K562 (cell line): ENCODE measurements at regions not wholly inside any gene's neighbourhood (a gene's known extent, or its start where the extent isn't known, plus 50 kb on each side); places are given as distances from the start of the nearest gene placed in this dataset.

Source experiments
- ATAC-seq: fragments of 200-7000 bp; cut with Tn5 transposase; 3 replicates; pipeline ENCODE4 v1.9.1; 2020; ENCODE audit warnings: moderate library complexity
- BruUV-seq: library from RNA; stranded (reverse); fragments of 400-500 nt; replicated peaks from 2 replicates; lab custom pipeline; 2021; lab: Mats Ljungman, UMichigan
- CTCF ChIA-PET: fragments of 300-600 bp; formaldehyde crosslinking; extraction: SDS; loops from one replicate; lab custom pipeline; 2021; ENCODE audit warnings: low intra/inter-chr PET ratio; lab: Yijun Ruan, JAX
- POLR2A ChIA-PET: fragments of 300-600, 350-650 bp; sonication (Branson Sonifier 250); formaldehyde crosslinking; extraction: SDS; loops from one replicate; lab custom pipeline; 2021; ENCODE audit warnings: antibody characterized with exemption, inconsistent platforms; lab: Yijun Ruan, JAX
- DNase-seq, 4 experiments: peaks; one replicate each; pipeline versions ENCODE4 v3.0.0 to v3.0.0-alpha.2; 2011 to 2018; ENCODE audit warnings: low spot score in 3 of 4, mixed read lengths in 3 of 4; ENCODE audit errors: extremely low read depth in 1 of 4
- FAIRE-seq: peaks from 2 replicates; lab custom pipeline; 2011; peaks lifted over from hg19 to GRCh38; lab: Jason Lieb, UNC
- H2AFZ ChIP-seq: 2 replicates; pipeline ENCODE4 v1.6.0; 2011; ENCODE audit warnings: low read depth, low read length, control low read depth, inconsistent platforms
- H3K27ac ChIP-seq: fragments of 200-600 bp; 3 replicates; pipeline ENCODE4 v1.8.0; 2011; ENCODE audit warnings: low read depth, mild to moderate bottlenecking, control low read depth, inconsistent platforms, low read length, moderate library complexity, mixed read lengths; ENCODE audit errors: extremely low read depth
- H3K27me3 ChIP-seq, 2 experiments: fragments of 300-600 bp in 1 of 2; 2 replicates in 1 of 2; 3 replicates in 1 of 2; pipeline versions ENCODE4 v1.6.0 to v1.8.0; 2011; ENCODE audit warnings: inconsistent platforms in 2 of 2, low read length in 2 of 2, mild to moderate bottlenecking in 1 of 2, mixed read lengths in 1 of 2, moderate library complexity in 1 of 2; ENCODE audit not compliant: control insufficient read depth in 2 of 2, insufficient read depth in 2 of 2
- H3K36me3 ChIP-seq: fragments of 300-600 bp; 3 replicates; pipeline ENCODE4 v1.8.0; 2011; ENCODE audit warnings: mild to moderate bottlenecking, low read length, inconsistent platforms; ENCODE audit not compliant: control insufficient read depth, insufficient read depth
- H3K4me1 ChIP-seq, 2 experiments: fragments of 200-600 bp in 1 of 2; replicated peaks in 1 of 2; 2 replicates in 1 of 2; 3 replicates in 1 of 2; pipeline versions ENCODE4 v1.5.1 to v1.8.0; 2011; ENCODE audit warnings: inconsistent platforms in 2 of 2, low read length in 2 of 2, mild to moderate bottlenecking in 1 of 2, mixed read lengths in 1 of 2, moderate library complexity in 1 of 2; ENCODE audit not compliant: control insufficient read depth in 2 of 2, insufficient read depth in 2 of 2
- H3K4me2 ChIP-seq: 2 replicates; pipeline ENCODE4 v1.6.1; 2011; ENCODE audit warnings: low read length, control low read depth, inconsistent platforms, mixed read lengths; ENCODE audit not compliant: insufficient read depth
- H3K4me3 ChIP-seq: fragments of 200-600 bp; sonication (generic), shearing (Covaris generic); 2 replicates; pipeline ENCODE4 v1.5.1; 2016; ENCODE audit warnings: control low read depth, inconsistent platforms
- H3K79me2 ChIP-seq: fragments of 200-600 bp; 3 replicates; pipeline ENCODE4 v1.8.0; 2011; ENCODE audit warnings: low read length, inconsistent platforms; ENCODE audit not compliant: control insufficient read depth, insufficient read depth
- H3K9ac ChIP-seq, 2 experiments: 2 replicates each; pipeline versions ENCODE4 v1.6.0 to v1.6.1; 2011; ENCODE audit warnings: low read depth in 2 of 2, low read length in 2 of 2, control low read depth in 1 of 2, inconsistent platforms in 1 of 2, mild to moderate bottlenecking in 1 of 2, mixed read lengths in 1 of 2; ENCODE audit not compliant: insufficient read depth in 1 of 2
- H3K9me1 ChIP-seq: one replicate; pipeline ENCODE4 v1.6.0; 2011; ENCODE audit warnings: inconsistent platforms, mild to moderate bottlenecking, low read length, moderate library complexity; ENCODE audit not compliant: control insufficient read depth, insufficient read depth
- H3K9me3 ChIP-seq: replicated peaks from 2 replicates; pipeline ENCODE4 v1.5.1; 2011; ENCODE audit warnings: low read depth, low read length, inconsistent platforms; ENCODE audit not compliant: control insufficient read depth, insufficient read depth
- H4K20me1 ChIP-seq: replicated peaks from 2 replicates; pipeline ENCODE4 v1.6.1; 2011; ENCODE audit warnings: low read length, inconsistent platforms, mixed read lengths; ENCODE audit not compliant: control insufficient read depth, insufficient read depth
- BMI1 ChIP-seq: fragments of 150-350 bp; IDR thresholded peaks from 2 replicates; pipeline ENCODE4 v1.6.1; 2014; ENCODE audit warnings: low read length
- CAMTA2 ChIP-seq: fragments of 250-450 bp; sonication (Bioruptor Pico); conservative IDR thresholded peaks from 2 replicates; pipeline ENCODE4 v1.5.1; 2022
- HMG20B ChIP-seq: fragments of 250-450 bp; sonication (Bioruptor Pico); IDR thresholded peaks from 2 replicates; pipeline ENCODE4 v1.5.0; 2021; ENCODE audit warnings: mild to moderate bottlenecking
- KLF13 ChIP-seq: fragments of 450-650 bp; IDR thresholded peaks from 2 replicates; pipeline ENCODE4 v1.6.1; 2016; ENCODE audit warnings: missing genetic modification characterization, low read depth, mild to moderate bottlenecking, missing compliant biosample characterization, moderate library complexity, borderline replicate concordance
- ZBTB8A ChIP-seq: fragments of 450-650 bp; IDR thresholded peaks from 2 replicates; pipeline ENCODE4 v1.6.1; 2018; ENCODE audit warnings: mild to moderate bottlenecking, moderate library complexity; ENCODE audit not compliant: partially characterized antibody
- ZNF3 ChIP-seq: fragments of 250-450 bp; sonication (Bioruptor Pico); IDR thresholded peaks from 2 replicates; pipeline ENCODE4 v1.5.0; 2021; ENCODE audit warnings: mild to moderate bottlenecking, moderate library complexity
- WGBS: fragments of 100-300 bp; shearing (Covaris generic); methylation state at CpG from one replicate; pipeline ENCODE4 v1.1.6; 2016; ENCODE audit warnings: low coverage, mixed read lengths; ENCODE audit not compliant: insufficient coverage; ENCODE audit errors: missing lambda C conversion rate; 5-methylcytosine and 5-hydroxymethylcytosine counted together
- in situ Hi-C: fragments of 300-500 bp; cut with MboI; formaldehyde crosslinking; loops from 4 replicates; pipeline ENCODE4 v1.15.0; 2018; ENCODE audit warnings: inconsistent platforms, mixed read lengths
- intact Hi-C: fragments of 100-400 bp; cut with micrococcal nuclease; formaldehyde crosslinking; loops from 2 replicates; pipeline ENCODE4 v1.14.2; 2022
- TF ChIP-seq, protein P1 (sequence below): sonication (generic); formaldehyde crosslinking; IDR thresholded peaks from 2 replicates; pipeline ENCODE4 v1.8.1; 2022; ENCODE audit warnings: missing genetic modification reagents
- TF ChIP-seq, protein P2 (sequence below): fragments of 250-450 bp; sonication (Bioruptor Pico); IDR thresholded peaks from 2 replicates; pipeline ENCODE4 v1.8.0; 2022; ENCODE audit warnings: inconsistent platforms, mild to moderate bottlenecking, moderate library complexity, borderline replicate concordance
- TF ChIP-seq, protein P3 (sequence below), 2 experiments: IDR thresholded peaks in 1 of 2; conservative IDR thresholded peaks in 1 of 2; 2 replicates each; pipeline ENCODE4 v1.6.1; 2016; ENCODE audit warnings: low read depth in 2 of 2, mild to moderate bottlenecking in 1 of 2, missing compliant biosample characterization in 1 of 2, missing genetic modification characterization in 1 of 2, moderate library complexity in 1 of 2

DNA sequence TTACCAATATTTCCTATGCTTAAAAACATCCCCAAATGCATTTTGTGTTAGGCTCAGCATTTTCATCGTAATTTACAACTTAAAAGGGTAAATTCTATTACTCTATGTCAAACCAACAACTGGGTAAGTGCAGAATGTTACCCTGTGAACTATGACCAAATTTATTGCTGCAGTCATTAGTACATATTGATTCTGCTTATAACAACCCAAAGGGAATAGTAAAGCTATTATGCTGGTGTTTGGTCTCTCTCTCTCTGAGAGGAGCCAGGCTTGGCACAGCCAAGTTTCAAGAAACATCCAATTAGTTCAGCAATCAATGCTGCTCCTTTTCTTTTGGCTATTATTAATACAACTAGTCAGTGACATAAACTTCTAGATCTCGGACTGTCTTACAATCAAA lies 747.7 kb downstream of the CENPC start (continued):
- TF ChIP-seq, protein P1, sequence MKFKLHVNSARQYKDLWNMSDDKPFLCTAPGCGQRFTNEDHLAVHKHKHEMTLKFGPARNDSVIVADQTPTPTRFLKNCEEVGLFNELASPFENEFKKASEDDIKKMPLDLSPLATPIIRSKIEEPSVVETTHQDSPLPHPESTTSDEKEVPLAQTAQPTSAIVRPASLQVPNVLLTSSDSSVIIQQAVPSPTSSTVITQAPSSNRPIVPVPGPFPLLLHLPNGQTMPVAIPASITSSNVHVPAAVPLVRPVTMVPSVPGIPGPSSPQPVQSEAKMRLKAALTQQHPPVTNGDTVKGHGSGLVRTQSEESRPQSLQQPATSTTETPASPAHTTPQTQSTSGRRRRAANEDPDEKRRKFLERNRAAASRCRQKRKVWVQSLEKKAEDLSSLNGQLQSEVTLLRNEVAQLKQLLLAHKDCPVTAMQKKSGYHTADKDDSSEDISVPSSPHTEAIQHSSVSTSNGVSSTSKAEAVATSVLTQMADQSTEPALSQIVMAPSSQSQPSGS (CRISPR knock-in tag), result no peak
- TF ChIP-seq BMI1 (no peak), ZBTB8A (no peak), ZNF3 (CRISPR knock-in tag) (no peak), KLF13 (tag) (no peak)
- TF ChIP-seq, protein P2, sequence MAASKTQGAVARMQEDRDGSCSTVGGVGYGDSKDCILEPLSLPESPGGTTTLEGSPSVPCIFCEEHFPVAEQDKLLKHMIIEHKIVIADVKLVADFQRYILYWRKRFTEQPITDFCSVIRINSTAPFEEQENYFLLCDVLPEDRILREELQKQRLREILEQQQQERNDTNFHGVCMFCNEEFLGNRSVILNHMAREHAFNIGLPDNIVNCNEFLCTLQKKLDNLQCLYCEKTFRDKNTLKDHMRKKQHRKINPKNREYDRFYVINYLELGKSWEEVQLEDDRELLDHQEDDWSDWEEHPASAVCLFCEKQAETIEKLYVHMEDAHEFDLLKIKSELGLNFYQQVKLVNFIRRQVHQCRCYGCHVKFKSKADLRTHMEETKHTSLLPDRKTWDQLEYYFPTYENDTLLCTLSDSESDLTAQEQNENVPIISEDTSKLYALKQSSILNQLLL (CRISPR knock-in tag), result no peak

DNA sequence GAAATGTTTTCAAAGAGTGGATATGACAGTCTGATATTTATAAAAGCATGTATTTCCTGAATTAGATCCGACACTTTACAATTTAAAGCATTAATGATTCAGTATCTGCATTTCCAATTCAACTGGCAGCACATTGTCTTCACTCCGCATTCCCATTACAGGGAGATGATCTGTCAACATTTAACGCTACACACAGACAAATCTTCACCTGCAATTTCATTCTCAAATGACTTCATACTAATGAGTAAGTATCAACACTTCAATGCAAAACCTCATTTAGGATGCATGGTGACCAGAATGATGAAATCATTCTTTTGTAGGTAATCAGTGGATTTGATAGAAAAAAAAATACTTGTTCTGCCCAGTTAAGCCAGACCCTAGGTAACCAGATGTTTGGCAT lies 749.6 kb downstream of the CENPC start:
- Histone ChIP-seq H3K9me3 (no peaks in the 10 kb centered on the region), H3K9ac (no peak overlapping the region), H3K4me2 (no peak overlapping the region), H3K36me3 (no peaks in the 10 kb centered on the region), H3K4me3 (no peak overlapping the region), H3K27me3 (no peaks in the 10 kb centered on the region), H3K79me2 (no peaks in the 10 kb centered on the region), H3K4me1 (no peaks in the 10 kb centered on the region), H4K20me1 (no peaks in the 10 kb centered on the region), H3K9me1 (no peaks in the 10 kb centered on the region), H2AFZ (no peak overlapping the region), H3K27ac (no peak overlapping the region)
- FAIRE-seq, result no peak
- no peak for ATAC-seq
- TF ChIP-seq CAMTA2 (CRISPR knock-in tag), result no peak
- TF ChIP-seq, protein P3, sequence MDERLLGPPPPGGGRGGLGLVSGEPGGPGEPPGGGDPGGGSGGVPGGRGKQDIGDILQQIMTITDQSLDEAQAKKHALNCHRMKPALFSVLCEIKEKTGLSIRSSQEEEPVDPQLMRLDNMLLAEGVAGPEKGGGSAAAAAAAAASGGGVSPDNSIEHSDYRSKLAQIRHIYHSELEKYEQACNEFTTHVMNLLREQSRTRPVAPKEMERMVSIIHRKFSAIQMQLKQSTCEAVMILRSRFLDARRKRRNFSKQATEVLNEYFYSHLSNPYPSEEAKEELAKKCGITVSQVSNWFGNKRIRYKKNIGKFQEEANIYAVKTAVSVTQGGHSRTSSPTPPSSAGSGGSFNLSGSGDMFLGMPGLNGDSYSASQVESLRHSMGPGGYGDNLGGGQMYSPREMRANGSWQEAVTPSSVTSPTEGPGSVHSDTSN (CRISPR knock-in tag; IDR thresholded peaks at IDR 0.05; ENCODE audit: low read depth), result no peak
- TF ChIP-seq, protein P3 (tag; conservative IDR thresholded peaks at IDR 0.05; ENCODE audit: low read depth), result no peak
- TF ChIP-seq HMG20B (CRISPR knock-in tag), result no peak
- intact Hi-C loops, result no loop called here
- ChIA-PET CTCF (no interaction called here), POLR2A (no interaction called here)
- BruUV-seq, result no TSS peak
- in situ Hi-C loops, result no loop called here
- no peak for DNase-seq
- 3% methylated on average over 3 of the region's 3 CpGs for WGBS
